ENCODE measurements at regions not wholly inside any gene's neighbourhood (a gene's known extent, or its start where the extent isn't known, plus 50 kb on each side); places are given as distances from the start of the nearest gene placed in this dataset.

DNA sequence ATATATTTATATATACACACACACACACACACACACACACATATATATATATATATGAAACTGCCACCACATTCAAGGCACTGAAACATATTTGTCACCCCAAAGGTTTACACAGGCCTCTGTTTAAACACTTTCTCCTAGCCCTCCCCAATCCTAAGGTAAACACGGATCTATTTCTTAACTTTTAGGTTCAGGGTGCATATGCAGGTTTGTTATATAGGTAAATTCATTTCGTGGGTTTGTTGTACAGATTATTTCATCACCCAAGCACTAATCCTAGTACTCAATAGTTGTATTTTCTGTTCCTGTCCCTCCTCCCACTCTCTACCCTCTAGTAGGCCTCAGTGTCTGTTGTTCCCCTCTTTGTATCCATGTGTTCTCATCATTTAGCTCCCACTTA, 305.0 kb downstream of the GPR37 start:
- no peak for TF ChIP-seq POLR2AphosphoS5 (IDR thresholded peaks at IDR 0.05)
- TF ChIP-seq EP300 (IDR thresholded peaks at IDR 0.05) = no peak
- TF ChIP-seq, protein P1, sequence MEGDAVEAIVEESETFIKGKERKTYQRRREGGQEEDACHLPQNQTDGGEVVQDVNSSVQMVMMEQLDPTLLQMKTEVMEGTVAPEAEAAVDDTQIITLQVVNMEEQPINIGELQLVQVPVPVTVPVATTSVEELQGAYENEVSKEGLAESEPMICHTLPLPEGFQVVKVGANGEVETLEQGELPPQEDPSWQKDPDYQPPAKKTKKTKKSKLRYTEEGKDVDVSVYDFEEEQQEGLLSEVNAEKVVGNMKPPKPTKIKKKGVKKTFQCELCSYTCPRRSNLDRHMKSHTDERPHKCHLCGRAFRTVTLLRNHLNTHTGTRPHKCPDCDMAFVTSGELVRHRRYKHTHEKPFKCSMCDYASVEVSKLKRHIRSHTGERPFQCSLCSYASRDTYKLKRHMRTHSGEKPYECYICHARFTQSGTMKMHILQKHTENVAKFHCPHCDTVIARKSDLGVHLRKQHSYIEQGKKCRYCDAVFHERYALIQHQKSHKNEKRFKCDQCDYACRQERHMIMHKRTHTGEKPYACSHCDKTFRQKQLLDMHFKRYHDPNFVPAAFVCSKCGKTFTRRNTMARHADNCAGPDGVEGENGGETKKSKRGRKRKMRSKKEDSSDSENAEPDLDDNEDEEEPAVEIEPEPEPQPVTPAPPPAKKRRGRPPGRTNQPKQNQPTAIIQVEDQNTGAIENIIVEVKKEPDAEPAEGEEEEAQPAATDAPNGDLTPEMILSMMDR (IDR thresholded peaks at IDR 0.05) = no peak
- no peak for TF ChIP-seq POLR2A (IDR thresholded peaks at IDR 0.05)

DNA sequence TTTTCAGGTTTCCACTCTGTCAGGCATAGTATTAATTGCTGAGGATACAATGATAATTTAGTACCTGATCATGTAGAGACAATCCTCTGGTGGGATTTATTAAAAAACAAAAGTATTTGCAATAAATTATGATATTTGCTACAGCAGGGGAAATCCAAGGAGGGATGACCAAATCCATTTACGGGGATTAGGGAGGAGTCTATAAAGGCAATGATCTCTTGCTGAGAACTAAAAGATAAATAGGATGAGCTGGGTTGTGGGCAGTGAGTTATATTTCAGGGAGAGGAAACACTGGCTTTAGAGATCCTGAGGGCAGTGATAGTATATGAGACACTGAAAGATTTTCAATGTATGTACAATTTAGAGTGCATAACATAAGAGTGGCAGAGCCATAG, 305.5 kb downstream of the GPR37 start:
- no peak for ATAC-seq
- Histone ChIP-seq H3K27me3 (no peaks in the 10 kb centered on the region), H3K27ac (peak overlapping the region in 1 of 4 donors; percentile 28), H3K9me3 (no peaks in the 10 kb centered on the region), H3K36me3 (no peaks in the 10 kb centered on the region), H3K4me1 (peaks cover 0 to 15% (median 0%) of the 10 kb centered on the region in 3 donors), H3K4me3 (no peak overlapping the region)
- WGBS, 2 donors (ENCODE audit: low coverage in 1 of 2) = 64 to 83% methylated on average over 1 of the region's 1 CpG
- TF ChIP-seq POLR2A (IDR thresholded peaks at IDR 0.05) = no peak

More for the DNA sequence above, 305.0 kb downstream of the GPR37 start:
- no peaks in the 10 kb centered on the region for H3K27me3 ChIP-seq
- H3K4me1 ChIP-seq = peaks cover 0 to 15% (median 0%) of the 10 kb centered on the region in 3 donors
- no peak overlapping the region for H3K27ac ChIP-seq
- H3K4me3 ChIP-seq = no peak overlapping the region
- no peaks in the 10 kb centered on the region for H3K36me3 ChIP-seq
- ATAC-seq = no peak
- WGBS, 2 donors (ENCODE audit: low coverage in 1 of 2) = 88 to 96% methylated on average over 2 of the region's 2 CpGs
- no peaks in the 10 kb centered on the region for H3K9me3 ChIP-seq

DNA sequence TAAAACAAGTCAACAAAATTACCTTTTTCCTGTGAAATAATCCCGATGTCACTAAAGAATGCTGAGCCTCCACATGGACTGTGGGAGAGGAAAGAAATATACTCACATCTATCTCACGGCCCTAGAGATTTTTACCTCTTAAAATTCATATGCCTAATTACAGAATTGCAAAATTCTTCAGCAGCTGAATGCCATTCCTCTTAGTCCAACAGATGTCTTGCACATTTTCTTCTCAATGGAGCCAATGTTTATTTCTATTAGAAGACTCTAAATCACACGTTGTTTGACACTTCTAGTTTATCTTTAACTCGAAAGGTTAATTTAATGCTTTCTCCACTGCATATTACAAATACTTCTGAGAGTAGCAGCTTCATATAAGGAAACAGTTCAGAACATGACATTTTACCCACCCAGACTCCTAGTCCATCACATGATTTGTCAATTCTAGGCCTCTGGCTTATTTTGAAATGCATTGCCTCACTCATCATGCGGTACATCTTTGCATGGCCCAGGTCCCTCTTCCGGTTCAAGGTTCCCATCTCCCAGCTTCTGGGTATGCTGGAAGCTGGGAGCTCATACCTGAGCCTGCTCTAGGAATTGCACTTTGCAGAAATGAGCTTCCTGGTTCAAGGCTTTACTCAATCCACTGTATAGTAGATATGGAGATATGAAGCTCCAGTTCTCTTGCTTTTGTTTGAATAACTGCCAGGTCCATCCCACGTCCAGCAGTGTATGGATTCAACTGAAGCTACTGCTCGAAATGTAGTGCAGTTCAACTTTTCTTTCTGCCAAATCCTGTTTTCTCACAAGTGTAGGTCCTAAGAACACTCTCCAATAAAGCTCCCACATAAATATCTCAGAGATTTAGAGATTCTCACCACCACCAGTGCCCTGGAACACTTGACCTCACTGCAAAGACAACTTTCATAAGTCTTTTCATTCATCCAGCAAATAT, 306.2 kb downstream of the GPR37 start:
- 15 to 20% methylated on average over 6 to 8 of the region's 8 CpGs for WGBS, 2 donors (ENCODE audit: low coverage in 1 of 2)
- H3K4me1 ChIP-seq = peaks cover 0 to 15% (median 0%) of the 10 kb centered on the region in 3 donors
- peak; percentile 71 for ATAC-seq
- H3K4me3 ChIP-seq = no peak overlapping the region
- H3K27me3 ChIP-seq = no peaks in the 10 kb centered on the region
- peak overlapping the region in 2 of 4 donors; percentile 28 to 59 for H3K27ac ChIP-seq
- H3K36me3 ChIP-seq = no peaks in the 10 kb centered on the region
- peak; percentile 69 for TF ChIP-seq POLR2AphosphoS5 (IDR thresholded peaks at IDR 0.05)
- TF ChIP-seq EP300 (IDR thresholded peaks at IDR 0.05) = no peak
- H3K9me3 ChIP-seq = no peaks in the 10 kb centered on the region

DNA sequence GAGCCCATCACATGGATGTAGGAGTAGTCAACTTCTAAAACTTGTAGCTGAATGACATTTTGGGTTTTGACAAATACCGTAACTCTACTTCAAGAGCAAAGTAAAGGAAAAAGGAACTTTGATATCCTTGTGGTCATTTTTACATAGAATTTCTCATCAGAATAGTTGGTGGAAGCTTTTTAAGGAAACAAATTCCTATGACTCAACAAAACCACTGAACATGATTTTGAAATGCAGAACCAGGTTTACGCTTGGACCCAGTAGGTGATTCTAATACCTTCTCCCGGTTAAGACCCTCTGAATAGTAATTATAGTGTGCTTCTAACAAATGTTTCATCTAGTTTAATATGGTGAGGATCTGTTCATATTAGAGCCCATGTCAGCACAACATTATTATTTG, 307.8 kb downstream of the GPR37 start:
- no peak for TF ChIP-seq POLR2A (IDR thresholded peaks at IDR 0.05)
- TF ChIP-seq POLR2AphosphoS5 (IDR thresholded peaks at IDR 0.05) = no peak
- TF ChIP-seq EP300 (IDR thresholded peaks at IDR 0.05) = no peak
- Histone ChIP-seq H3K36me3 (no peaks in the 10 kb centered on the region), H3K4me3 (no peak overlapping the region), H3K27ac (no peak overlapping the region), H3K27me3 (no peaks in the 10 kb centered on the region), H3K4me1 (peaks cover 0 to 15% (median 0%) of the 10 kb centered on the region in 3 donors), H3K9me3 (no peaks in the 10 kb centered on the region)
- ATAC-seq = no peak
- WGBS, 2 donors (ENCODE audit: low coverage in 1 of 2) = 79 to 91% methylated on average over 3 of the region's 3 CpGs

DNA sequence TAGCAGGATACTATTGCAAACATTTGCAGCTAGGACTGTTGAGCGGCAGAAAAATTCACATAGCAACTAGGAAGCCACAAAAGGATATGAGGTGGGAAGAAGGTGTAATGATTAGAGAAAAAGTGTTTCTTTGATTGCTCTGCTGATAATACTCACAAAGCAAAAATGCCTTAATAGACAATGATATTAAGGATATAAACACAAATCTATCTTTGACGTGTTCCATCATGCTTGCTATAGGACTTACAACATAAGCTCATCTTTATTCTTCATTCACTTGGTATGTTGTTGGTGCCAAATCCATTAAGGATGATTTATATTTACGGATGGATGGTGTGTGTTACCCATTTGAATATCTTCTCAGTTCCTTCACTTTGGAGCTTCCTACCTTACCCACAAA, 309.3 kb downstream of the GPR37 start:
- WGBS, 2 donors (ENCODE audit: low coverage in 1 of 2) = 66 to 78% methylated on average over 3 of the region's 3 CpGs
- no peak for ATAC-seq
- TF ChIP-seq POLR2AphosphoS5 (IDR thresholded peaks at IDR 0.05) = no peak
- TF ChIP-seq, protein P1 (IDR thresholded peaks at IDR 0.05) = no peak
- no peak for TF ChIP-seq POLR2A (IDR thresholded peaks at IDR 0.05)
- no peak for TF ChIP-seq EP300 (IDR thresholded peaks at IDR 0.05)

DNA sequence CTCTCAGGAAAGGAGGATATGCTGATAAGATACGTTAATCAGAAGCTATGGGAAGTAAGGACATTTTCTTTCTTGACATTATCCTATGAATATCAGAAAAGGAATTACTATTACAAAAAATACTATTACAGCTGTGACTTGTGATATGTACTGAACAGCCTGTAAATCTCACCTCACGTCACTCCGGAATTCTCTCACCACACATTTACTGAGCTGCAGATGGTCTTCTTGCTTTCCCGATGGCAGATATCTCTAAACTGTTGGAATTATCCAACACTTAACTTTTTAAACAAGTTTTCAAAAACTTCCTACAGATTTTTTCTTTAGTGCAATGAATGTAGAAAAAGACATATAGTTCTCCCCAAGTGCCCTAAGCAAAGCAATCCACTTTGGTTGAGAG, 313.4 kb downstream of the GPR37 start:
- no peak for ATAC-seq
- no peak overlapping the region for H3K4me3 ChIP-seq
- 54 to 58% methylated on average over 4 of the region's 4 CpGs for WGBS, 2 donors (ENCODE audit: low coverage in 1 of 2)
- H3K27ac ChIP-seq = no peak overlapping the region
- no peaks in the 10 kb centered on the region for H3K4me1 ChIP-seq
- no peaks in the 10 kb centered on the region for H3K36me3 ChIP-seq
- no peaks in the 10 kb centered on the region for H3K27me3 ChIP-seq
- no peaks in the 10 kb centered on the region for H3K9me3 ChIP-seq
- no peak for TF ChIP-seq POLR2A (IDR thresholded peaks at IDR 0.05)
- TF ChIP-seq EP300 (IDR thresholded peaks at IDR 0.05) = no peak
- no peak for TF ChIP-seq POLR2AphosphoS5 (IDR thresholded peaks at IDR 0.05)
- TF ChIP-seq, protein P1 (IDR thresholded peaks at IDR 0.05) = no peak

More for the DNA sequence above, 309.3 kb downstream of the GPR37 start:
- H3K27me3 ChIP-seq = no peaks in the 10 kb centered on the region
- no peaks in the 10 kb centered on the region for H3K36me3 ChIP-seq
- H3K4me3 ChIP-seq = no peak overlapping the region
- H3K4me1 ChIP-seq = peaks cover 0 to 15% (median 0%) of the 10 kb centered on the region in 3 donors
- H3K9me3 ChIP-seq = no peaks in the 10 kb centered on the region
- H3K27ac ChIP-seq = no peak overlapping the region
